Thyroid gland (tissue), 4 donors: ENCODE measurements at regions not wholly inside any gene's neighbourhood (a gene's known extent, or its start where the extent isn't known, plus 50 kb on each side); places are given as distances from the start of the nearest gene placed in this dataset.

ENCODE experiments used
- DNase-seq, 2 donors: peaks; one replicate each; pipeline ENCODE4 v3.0.0-alpha.2; 2019
- H3K27ac ChIP-seq, 3 donors: fragments of 200-600 bp; sonication (generic); 1 replicate in 2 of 3; 2 replicates in 1 of 3; pipeline ENCODE4 v1.5.1; 2016 to 2019; ENCODE audit warnings: mild to moderate bottlenecking in 1 of 3, moderate library complexity in 1 of 3
- H3K27me3 ChIP-seq: fragments of 200-600 bp; sonication (generic); one replicate; pipeline ENCODE4 v1.5.1; 2019
- H3K36me3 ChIP-seq, 2 donors: fragments of 200-600 bp; sonication (generic); one replicate each; pipeline ENCODE4 v1.5.1; 2016 to 2019
- H3K4me1 ChIP-seq, 2 donors: fragments of 200-600 bp; sonication (generic); one replicate each; pipeline ENCODE4 v1.5.1; 2017 to 2019
- H3K4me3 ChIP-seq, 3 donors: fragments of 200-600 bp; sonication (generic); replicated peaks in 1 of 3; 1 replicate in 2 of 3; 2 replicates in 1 of 3; pipeline ENCODE4 v1.5.1; 2016; ENCODE audit warnings: mild to moderate bottlenecking in 1 of 3
- H3K9me3 ChIP-seq: fragments of 200-600 bp; sonication (generic); one replicate; pipeline ENCODE4 v1.5.1; 2017
- CTCF ChIP-seq, 6 experiments: fragments of 200-600 bp in 3 of 6; fragments of 450-650 bp in 3 of 6; sonication (generic) in 3 of 6; IDR thresholded peaks; one replicate each; pipeline ENCODE4 v1.5.1; 2016 to 2019; ENCODE audit warnings: antibody characterized with exemption in 6 of 6, mild to moderate bottlenecking in 2 of 6, inconsistent platforms in 1 of 6, moderate library complexity in 1 of 6
- POLR2A ChIP-seq, 2 donors: fragments of 450-650 bp; IDR thresholded peaks; one replicate each; pipeline ENCODE4 v1.6.1; 2017; ENCODE audit warnings: antibody characterized with exemption in 2 of 2, mild to moderate bottlenecking in 2 of 2, moderate library complexity in 1 of 2
- WGBS, 2 donors: methylation state at CpG; one replicate each; pipeline ENCODE4 v1.1.5; 2017; 5-methylcytosine and 5-hydroxymethylcytosine counted together
- intact Hi-C: fragments of 100-400 bp; cut with DNase I; formaldehyde crosslinking; loops from one replicate; pipeline ENCODE4 v1.15.1; 2023

- WGBS, 2 donors: 85 to 94% methylated on average over 5 of the region's 5 CpGs
- no peak for TF ChIP-seq CTCF (IDR thresholded peaks at IDR 0.05)
- no peak for TF ChIP-seq POLR2A (IDR thresholded peaks at IDR 0.05)
- no peak overlapping the region for H3K4me3 ChIP-seq
- no peaks in the 10 kb centered on the region for H3K9me3 ChIP-seq
- H3K4me1 ChIP-seq: peaks cover 0 to 3% of the 10 kb centered on the region in 2 donors
- DNase-seq: no peak
- intact Hi-C loops: no loop called here
- H3K36me3 ChIP-seq: no peaks in the 10 kb centered on the region
- no peaks in the 10 kb centered on the region for H3K27me3 ChIP-seq
- no peak overlapping the region for H3K27ac ChIP-seq
Measured at GRCh38 chr6:19142275-19142674, 694.9 kb upstream of the ID4 start.

GRCh38 chr6:19150307-19150706 is 686.9 kb upstream of the ID4 start:
- Histone ChIP-seq H3K4me1 (no peaks in the 10 kb centered on the region), H3K36me3 (no peaks in the 10 kb centered on the region), H3K27ac (no peak overlapping the region), H3K4me3 (no peak overlapping the region), H3K27me3 (no peaks in the 10 kb centered on the region), H3K9me3 (no peaks in the 10 kb centered on the region)
- 77 to 79% methylated on average over 3 of the region's 3 CpGs for WGBS, 2 donors
- DNase-seq: no peak
- intact Hi-C loops: no loop called here
- TF ChIP-seq POLR2A (IDR thresholded peaks at IDR 0.05) (no peak), CTCF (IDR thresholded peaks at IDR 0.05) (no peak)

- DNase-seq: no peak
Measured at GRCh38 chr6:19153270-19153980, 683.7 kb upstream of the ID4 start.

GRCh38 chr6:19153981-19154295 is 683.2 kb upstream of the ID4 start:
- H3K27ac ChIP-seq: no peak overlapping the region

More at GRCh38 chr6:19153270-19153980, 683.7 kb upstream of the ID4 start:
- Histone ChIP-seq H3K36me3 (no peaks in the 10 kb centered on the region), H3K27me3 (no peaks in the 10 kb centered on the region), H3K4me1 (no peaks in the 10 kb centered on the region), H3K9me3 (no peaks in the 10 kb centered on the region), H3K4me3 (no peak overlapping the region), H3K27ac (no peak overlapping the region)
- WGBS, 2 donors: 78 to 81% methylated on average over 7 of the region's 7 CpGs
- TF ChIP-seq CTCF (IDR thresholded peaks at IDR 0.05) (no peak), POLR2A (IDR thresholded peaks at IDR 0.05) (no peak)
- intact Hi-C loops: no loop called here

More at GRCh38 chr6:19153981-19154295, 683.2 kb upstream of the ID4 start:
- H3K4me3 ChIP-seq: no peak overlapping the region
- H3K27me3 ChIP-seq: no peaks in the 10 kb centered on the region
- no peak for DNase-seq
- no peak for TF ChIP-seq CTCF (IDR thresholded peaks at IDR 0.05)
- TF ChIP-seq POLR2A (IDR thresholded peaks at IDR 0.05): no peak
- intact Hi-C loops: no loop called here
- no peaks in the 10 kb centered on the region for H3K36me3 ChIP-seq
- 87 to 88% methylated on average over 1 of the region's 1 CpG for WGBS, 2 donors
- no peaks in the 10 kb centered on the region for H3K4me1 ChIP-seq
- H3K9me3 ChIP-seq: no peaks in the 10 kb centered on the region
